HEK293T (cell line): ENCODE measurements at regions not wholly inside any gene's neighbourhood (a gene's known extent, or its start where the extent isn't known, plus 50 kb on each side); places are given as distances from the start of the nearest gene placed in this dataset.

Experiments used
- CTCF ChIA-PET: fragments of 350-600 bp; formaldehyde crosslinking; extraction: SDS; loops from one replicate; lab custom pipeline; 2021; ENCODE audit warnings: antibody characterized with exemption, inconsistent platforms; lab: Yijun Ruan, JAX
- POLR2A ChIA-PET: fragments of 350-600 bp; formaldehyde crosslinking; extraction: SDS; loops from one replicate; lab custom pipeline; 2020; ENCODE audit warnings: antibody characterized with exemption, inconsistent platforms; lab: Yijun Ruan, JAX
- DNase-seq: peaks from one replicate; pipeline ENCODE4 v3.0.0; 2012; ENCODE audit warnings: mixed read lengths; ENCODE audit errors: extremely low spot score
- ARNT ChIP-seq: fragments of 450-650 bp; IDR thresholded peaks from 2 replicates; pipeline ENCODE4 v1.6.1; 2017; ENCODE audit warnings: mild to moderate bottlenecking
- BHLHE40 ChIP-seq: fragments of 450-650 bp; IDR thresholded peaks from 2 replicates; pipeline ENCODE4 v1.6.1; 2016; ENCODE audit warnings: mild to moderate bottlenecking, moderate library complexity, borderline replicate concordance
- CTBP1 ChIP-seq: fragments of 450-650 bp; IDR thresholded peaks from 2 replicates; pipeline ENCODE4 v1.6.1; 2016; ENCODE audit warnings: borderline replicate concordance
- ELF4 ChIP-seq: fragments of 450-650 bp; IDR thresholded peaks from 2 replicates; pipeline ENCODE4 v1.6.1; 2017; ENCODE audit warnings: antibody characterized with exemption
- FOXA1 ChIP-seq: fragments of 450-650 bp; IDR thresholded peaks from 2 replicates; pipeline ENCODE4 v1.6.1; 2016; ENCODE audit warnings: mild to moderate bottlenecking
- FOXK2 ChIP-seq: fragments of 450-650 bp; IDR thresholded peaks from 2 replicates; pipeline ENCODE4 v1.6.1; 2016; ENCODE audit warnings: mild to moderate bottlenecking
- FOXM1 ChIP-seq: fragments of 450-650 bp; IDR thresholded peaks from 2 replicates; pipeline ENCODE4 v1.6.1; 2017; ENCODE audit warnings: mild to moderate bottlenecking, borderline replicate concordance
- HDGF ChIP-seq: fragments of 450-650 bp; IDR thresholded peaks from 2 replicates; pipeline ENCODE4 v1.6.1; 2017; ENCODE audit warnings: antibody characterized with exemption, borderline replicate concordance
- L3MBTL2 ChIP-seq: fragments of 450-650 bp; conservative IDR thresholded peaks from 2 replicates; pipeline ENCODE4 v1.6.1; 2016; ENCODE audit warnings: mild to moderate bottlenecking
- LEF1 ChIP-seq: fragments of 450-650 bp; IDR thresholded peaks from 2 replicates; pipeline ENCODE4 v1.6.1; 2017; ENCODE audit warnings: mild to moderate bottlenecking, borderline replicate concordance
- NFRKB ChIP-seq: fragments of 450-650 bp; IDR thresholded peaks from 2 replicates; pipeline ENCODE4 v1.6.1; 2016; ENCODE audit warnings: mild to moderate bottlenecking, moderate library complexity
- SP1 ChIP-seq: fragments of 450-650 bp; IDR thresholded peaks from 2 replicates; pipeline ENCODE4 v1.6.1; 2017
- SUZ12 ChIP-seq: fragments of 450-650 bp; IDR thresholded peaks from 2 replicates; pipeline ENCODE4 v1.6.1; 2016; ENCODE audit warnings: mild to moderate bottlenecking
- TARDBP ChIP-seq: fragments of 450-650 bp; IDR thresholded peaks from 2 replicates; pipeline ENCODE4 v1.6.1; 2016
- ZNF384 ChIP-seq: fragments of 450-650 bp; IDR thresholded peaks from 2 replicates; pipeline ENCODE4 v1.6.1; 2016
- TF ChIP-seq, protein P1 (sequence below): fragments of 450-650 bp; IDR thresholded peaks from 2 replicates; pipeline ENCODE4 v1.6.1; 2016

DNA sequence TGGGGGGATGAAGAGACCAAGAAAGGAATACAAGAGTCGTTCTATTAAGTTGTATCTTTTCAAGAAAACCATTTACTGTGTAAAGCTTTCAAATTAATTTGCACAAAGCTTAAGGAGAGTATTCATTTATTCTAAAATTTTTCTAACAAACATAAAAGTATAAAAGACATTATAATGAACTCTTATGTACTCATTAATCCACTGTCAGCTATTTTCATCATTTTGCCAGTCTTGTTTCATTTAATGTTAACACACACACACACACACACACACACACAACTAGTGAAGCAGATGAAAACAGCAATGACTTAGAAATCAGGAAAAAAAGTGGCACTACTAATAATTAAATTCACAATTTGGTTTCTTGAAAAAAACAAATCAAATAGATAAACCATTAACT, 176.7 kb downstream of the TLE1 start:
- DNase-seq: no peak
- TF ChIP-seq TARDBP (no peak), NFRKB (no peak), ELF4 (no peak), SUZ12 (no peak), FOXM1 (no peak), SP1 (no peak), ZNF384 (no peak), BHLHE40 (no peak), CTBP1 (no peak), HDGF (no peak), ARNT (no peak), FOXA1 (no peak), FOXK2 (no peak), L3MBTL2 (no peak), LEF1 (no peak)
- TF ChIP-seq, protein P1, sequence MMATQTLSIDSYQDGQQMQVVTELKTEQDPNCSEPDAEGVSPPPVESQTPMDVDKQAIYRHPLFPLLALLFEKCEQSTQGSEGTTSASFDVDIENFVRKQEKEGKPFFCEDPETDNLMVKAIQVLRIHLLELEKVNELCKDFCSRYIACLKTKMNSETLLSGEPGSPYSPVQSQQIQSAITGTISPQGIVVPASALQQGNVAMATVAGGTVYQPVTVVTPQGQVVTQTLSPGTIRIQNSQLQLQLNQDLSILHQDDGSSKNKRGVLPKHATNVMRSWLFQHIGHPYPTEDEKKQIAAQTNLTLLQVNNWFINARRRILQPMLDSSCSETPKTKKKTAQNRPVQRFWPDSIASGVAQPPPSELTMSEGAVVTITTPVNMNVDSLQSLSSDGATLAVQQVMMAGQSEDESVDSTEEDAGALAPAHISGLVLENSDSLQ: no peak
- CTCF ChIA-PET: no interaction called here
- POLR2A ChIA-PET: no interaction called here

DNA sequence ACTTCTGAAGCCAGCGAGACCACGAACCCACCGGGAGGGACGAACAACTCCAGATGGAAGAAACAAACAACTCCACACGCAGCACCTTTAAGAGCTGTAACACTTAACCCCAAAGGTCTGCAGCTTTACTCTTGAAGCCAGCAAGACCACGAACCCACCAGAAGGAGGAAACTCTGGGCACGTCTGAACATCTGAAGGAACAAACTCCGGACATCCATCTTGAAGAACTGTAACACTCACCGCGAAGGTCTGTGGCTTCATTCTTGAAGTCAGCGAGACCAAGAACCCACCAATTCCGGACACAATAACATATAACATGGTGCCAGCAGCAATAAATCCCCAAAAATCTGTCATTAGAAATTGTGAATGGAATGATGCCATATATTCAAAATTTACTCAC, 180.9 kb downstream of the TLE1 start:
- TF ChIP-seq CTBP1 (no peak), SUZ12 (no peak), FOXA1 (no peak), ARNT (no peak), TARDBP (no peak), SP1 (no peak), HDGF (no peak)
- ChIA-PET POLR2A (no interaction called here), CTCF (no interaction called here)
- DNase-seq: no peak

DNA sequence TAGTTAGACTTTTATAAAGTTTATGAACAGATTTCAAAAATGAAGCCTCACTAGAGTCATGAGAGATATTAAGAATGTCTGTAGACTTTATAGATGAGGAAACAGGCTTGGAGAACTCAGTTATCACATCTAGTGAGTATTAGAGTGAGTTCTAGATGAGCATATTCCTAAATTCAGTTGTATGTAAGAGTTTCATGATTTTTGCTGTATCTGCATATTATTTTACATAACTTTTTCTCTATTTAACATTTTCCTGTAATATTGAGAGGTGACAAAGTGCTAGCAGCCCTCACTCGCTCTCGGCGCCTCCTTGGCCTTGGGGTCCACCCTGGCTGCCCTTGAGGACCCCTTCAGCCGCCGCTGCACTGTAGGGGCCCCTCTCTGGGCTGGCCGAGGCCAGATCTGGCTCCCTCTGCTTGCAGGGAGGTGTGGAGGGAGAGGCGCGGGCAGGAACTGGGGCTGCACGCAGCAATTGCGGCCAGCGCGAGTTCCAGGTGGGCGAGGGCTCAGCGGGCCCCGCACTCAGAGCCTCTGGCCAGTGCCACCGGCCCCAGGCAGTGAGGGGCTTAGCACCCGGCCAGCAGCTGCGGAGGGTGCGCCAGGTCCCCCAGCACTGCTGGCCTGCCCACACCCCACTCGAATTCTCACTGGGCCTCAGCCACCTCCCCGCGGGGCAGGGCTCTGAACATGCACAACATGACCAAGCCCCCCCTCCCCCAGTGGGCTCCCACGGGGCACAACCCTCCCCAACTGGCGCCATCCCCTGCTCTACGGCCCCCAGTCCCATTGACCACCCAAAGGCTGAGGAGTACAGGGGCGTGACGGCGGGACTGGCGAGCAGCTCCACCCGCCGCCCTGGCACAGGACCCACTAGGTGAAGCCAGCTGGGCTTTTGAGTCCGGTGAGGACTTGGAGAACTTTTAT, 182.1 kb downstream of the TLE1 start:
- no peak for DNase-seq
- no peak for TF ChIP-seq L3MBTL2
- no peak for TF ChIP-seq NFRKB
- TF ChIP-seq TARDBP: no peak
- TF ChIP-seq ELF4: no peak
- TF ChIP-seq BHLHE40: no peak
- TF ChIP-seq FOXA1: no peak
- TF ChIP-seq SP1: no peak
- TF ChIP-seq FOXM1: no peak
- no peak for TF ChIP-seq FOXK2
- TF ChIP-seq, protein P1: no peak
- TF ChIP-seq LEF1: no peak
- TF ChIP-seq ARNT: no peak
- TF ChIP-seq ZNF384: no peak
- no peak for TF ChIP-seq HDGF
- TF ChIP-seq SUZ12: no peak
- no peak for TF ChIP-seq CTBP1
- ChIA-PET CTCF (no interaction called here), POLR2A (no interaction called here)

DNA sequence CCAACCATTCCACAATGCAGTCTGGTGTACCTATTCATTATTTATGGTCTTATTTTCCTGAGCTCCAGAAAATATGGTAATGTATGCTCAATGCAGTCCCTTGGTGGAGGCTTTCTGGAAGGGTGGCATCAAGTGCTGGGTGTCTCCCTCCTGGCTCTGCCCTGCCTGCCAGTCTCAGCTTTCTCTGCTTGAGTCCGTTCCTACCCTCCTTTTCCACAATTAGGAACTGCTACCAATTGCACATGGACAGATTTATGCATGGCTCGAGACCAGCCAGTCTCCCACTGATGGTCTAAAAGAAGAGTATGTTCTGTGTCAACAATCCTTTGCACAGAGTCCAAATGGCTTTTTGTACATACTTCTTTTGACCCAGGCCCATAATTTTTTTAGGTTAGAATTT, 189.8 kb downstream of the TLE1 start:
- TF ChIP-seq BHLHE40 (no peak), ELF4 (no peak)
- no peak for DNase-seq
- ChIA-PET POLR2A (no interaction called here), CTCF (no interaction called here)

DNA sequence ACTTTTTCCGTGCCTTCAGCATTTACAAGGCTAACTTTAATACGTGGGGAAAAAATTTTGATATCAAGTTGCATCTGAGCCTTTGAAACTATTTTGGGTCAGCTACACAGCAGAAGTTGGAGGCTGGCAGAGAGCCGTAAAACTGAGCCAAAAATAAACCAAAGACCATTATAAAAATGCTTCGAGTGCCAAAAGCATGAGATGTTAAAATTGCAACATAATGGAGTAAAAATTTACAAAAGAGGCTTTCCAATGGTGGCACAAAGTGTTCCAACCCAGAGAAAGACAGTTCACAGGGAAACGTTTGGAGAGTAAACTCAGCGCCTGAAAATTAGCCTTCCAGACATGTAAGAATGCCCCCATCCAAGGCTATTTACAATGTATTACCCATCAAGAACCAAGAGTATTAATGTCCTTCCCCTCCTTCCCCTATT, 190.3 kb downstream of the TLE1 start:
- ChIA-PET POLR2A (no interaction called here), CTCF (no interaction called here)
- DNase-seq: no peak
- TF ChIP-seq NFRKB (no peak), BHLHE40 (no peak), ARNT (no peak), ELF4 (no peak), SUZ12 (no peak), ZNF384 (no peak), CTBP1 (no peak), FOXK2 (no peak), FOXM1 (no peak), HDGF (no peak), FOXA1 (no peak), TARDBP (no peak), L3MBTL2 (no peak), LEF1 (no peak), SP1 (no peak)
- TF ChIP-seq, protein P1: no peak

DNA sequence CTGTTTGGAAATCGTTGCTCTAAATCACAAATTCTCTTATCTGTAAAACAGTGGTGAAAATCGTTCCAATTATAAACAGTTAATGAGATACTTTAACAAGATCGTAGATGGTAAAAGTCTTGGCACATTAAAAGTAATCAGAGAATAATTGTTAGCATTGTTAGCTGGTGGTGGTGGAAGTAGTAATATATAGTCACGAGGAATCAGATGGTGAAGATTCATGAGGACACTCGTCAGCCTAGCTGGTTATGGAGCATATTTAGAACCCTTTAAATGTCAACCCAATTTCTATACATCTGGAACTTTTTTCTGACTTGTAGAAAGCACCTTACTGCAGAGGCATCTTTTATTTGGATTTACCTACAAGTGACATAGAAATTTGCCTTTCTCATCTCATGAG, 190.8 kb downstream of the TLE1 start:
- POLR2A ChIA-PET: no interaction called here
- TF ChIP-seq FOXM1: no peak
- TF ChIP-seq SP1: no peak
- no peak for TF ChIP-seq NFRKB
- no peak for DNase-seq
- CTCF ChIA-PET: no interaction called here

DNA sequence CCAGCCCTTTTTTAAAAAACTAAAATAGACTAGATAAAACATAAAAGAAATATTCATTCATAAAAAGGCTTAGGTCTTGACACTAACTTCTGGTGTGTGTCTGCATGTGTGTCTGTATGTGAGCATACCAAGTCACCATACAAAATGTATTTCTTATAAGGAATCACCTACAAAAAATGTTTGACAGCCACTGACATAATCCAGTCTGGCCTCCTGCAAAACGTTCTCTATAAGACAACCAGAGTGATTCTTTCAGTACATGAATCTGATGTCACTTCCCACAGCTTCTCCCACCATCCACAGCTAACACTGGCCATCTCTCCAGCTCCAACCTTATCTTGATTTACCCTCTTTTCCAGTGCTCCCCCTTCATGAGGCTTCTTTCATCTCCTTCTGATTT, 192.3 kb downstream of the TLE1 start:
- no peak for DNase-seq
- CTCF ChIA-PET: no interaction called here
- TF ChIP-seq, protein P1: no peak
- TF ChIP-seq TARDBP (no peak), FOXK2 (no peak), NFRKB (no peak), FOXA1 (no peak), SUZ12 (no peak), ELF4 (no peak), CTBP1 (no peak), BHLHE40 (no peak), SP1 (no peak), FOXM1 (no peak), L3MBTL2 (no peak), ARNT (no peak)
- POLR2A ChIA-PET: no interaction called here
